PC-9 (cell line): ENCODE measurements at regions not wholly inside any gene's neighbourhood (a gene's known extent, or its start where the extent isn't known, plus 50 kb on each side); places are given as distances from the start of the nearest gene placed in this dataset.

Experiments
- EZH2 ChIP-seq: fragments of 200-600 bp; sonication (generic); IDR thresholded peaks from 2 replicates; pipeline ENCODE4 v1.8.0; 2017; ENCODE audit warnings: antibody characterized with exemption, low read depth
- TF ChIP-seq, protein P1 (sequence below): fragments of 200-600 bp; sonication (generic); conservative IDR thresholded peaks from 2 replicates; pipeline ENCODE4 v1.6.1; 2017; ENCODE audit warnings: mixed run types, antibody characterized with exemption, mild to moderate bottlenecking, moderate library complexity

DNA sequence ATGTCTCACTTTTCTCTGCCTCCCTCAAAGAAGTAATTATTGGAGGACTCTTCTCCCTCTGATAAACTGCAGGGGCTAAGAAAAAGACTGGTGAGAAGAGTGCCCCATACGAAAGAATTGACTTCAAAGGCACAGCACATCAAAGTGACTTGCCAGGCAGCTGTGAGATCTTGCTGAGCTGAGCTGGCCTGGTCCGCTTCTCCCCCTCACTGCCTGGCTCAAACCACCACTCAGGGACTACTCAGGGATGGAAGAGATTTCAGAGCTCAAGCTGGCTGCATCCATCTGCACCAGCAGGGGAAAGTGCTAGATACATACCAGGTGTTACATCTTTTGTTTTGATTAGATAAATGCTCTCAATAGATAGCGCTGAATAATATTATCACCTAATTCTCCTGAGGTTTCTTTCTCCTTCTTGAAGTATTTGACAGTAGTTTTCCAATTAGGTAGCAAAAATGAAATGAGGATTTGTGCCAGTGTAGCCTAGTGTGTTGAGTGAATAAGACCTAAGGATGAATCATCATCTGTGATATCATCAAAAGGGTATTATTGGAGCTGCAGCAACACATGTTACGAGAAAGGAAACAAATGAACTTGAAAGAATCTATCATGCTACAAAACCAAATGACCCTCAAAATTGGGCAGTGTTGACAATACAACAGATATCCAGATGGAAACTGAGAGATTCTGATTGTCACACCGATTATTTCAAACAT, 379.8 kb downstream of the TBC1D4 start:
- TF ChIP-seq, protein P1, sequence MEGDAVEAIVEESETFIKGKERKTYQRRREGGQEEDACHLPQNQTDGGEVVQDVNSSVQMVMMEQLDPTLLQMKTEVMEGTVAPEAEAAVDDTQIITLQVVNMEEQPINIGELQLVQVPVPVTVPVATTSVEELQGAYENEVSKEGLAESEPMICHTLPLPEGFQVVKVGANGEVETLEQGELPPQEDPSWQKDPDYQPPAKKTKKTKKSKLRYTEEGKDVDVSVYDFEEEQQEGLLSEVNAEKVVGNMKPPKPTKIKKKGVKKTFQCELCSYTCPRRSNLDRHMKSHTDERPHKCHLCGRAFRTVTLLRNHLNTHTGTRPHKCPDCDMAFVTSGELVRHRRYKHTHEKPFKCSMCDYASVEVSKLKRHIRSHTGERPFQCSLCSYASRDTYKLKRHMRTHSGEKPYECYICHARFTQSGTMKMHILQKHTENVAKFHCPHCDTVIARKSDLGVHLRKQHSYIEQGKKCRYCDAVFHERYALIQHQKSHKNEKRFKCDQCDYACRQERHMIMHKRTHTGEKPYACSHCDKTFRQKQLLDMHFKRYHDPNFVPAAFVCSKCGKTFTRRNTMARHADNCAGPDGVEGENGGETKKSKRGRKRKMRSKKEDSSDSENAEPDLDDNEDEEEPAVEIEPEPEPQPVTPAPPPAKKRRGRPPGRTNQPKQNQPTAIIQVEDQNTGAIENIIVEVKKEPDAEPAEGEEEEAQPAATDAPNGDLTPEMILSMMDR: no peak
- no peak for TF ChIP-seq EZH2
